ENCODE measurements at regions not wholly inside any gene's neighbourhood (a gene's known extent, or its start where the extent isn't known, plus 50 kb on each side); places are given as distances from the start of the nearest gene placed in this dataset.

GRCh38 chr6:40049128-40049527 is 114.9 kb upstream of the MOCS1 start:
- Histone ChIP-seq H3F3A (ENCODE audit: insufficient read depth, low read depth) (no peaks in the 10 kb centered on the region), H3K4me3 (no peak overlapping the region), H3K9me3 (ENCODE audit: insufficient read depth, low read depth) (no peaks in the 10 kb centered on the region), H3K27me3 (ENCODE audit: insufficient read depth, low read depth) (no peaks in the 10 kb centered on the region), H3K4me2 (no peak overlapping the region), H3K27ac (no peak overlapping the region), H3K9me2 (ENCODE audit: insufficient read depth) (no peaks in the 10 kb centered on the region), H4K20me1 (ENCODE audit: insufficient read depth) (no peaks in the 10 kb centered on the region), H3K79me2 (ENCODE audit: low read depth) (no peaks in the 10 kb centered on the region), H3K4me1 (replicated peaks; ENCODE audit: insufficient read depth) (no peaks in the 10 kb centered on the region), H3K36me3 (ENCODE audit: low read depth) (no peaks in the 10 kb centered on the region), H2AFZ (no peak overlapping the region)
- intact Hi-C loops (cut with micrococcal nuclease; ENCODE audit: unreplicated experiment): no loop called here
- TF ChIP-seq CTCF (conservative IDR thresholded peaks at IDR 0.05) (no peak), EZH2 (IDR thresholded peaks at IDR 0.05; ENCODE audit: low read depth) (no peak)
- no peak for DNase-seq
- BruUV-seq (replicated peaks): no TSS peak
- ChIA-PET POLR2A (ENCODE audit: unreplicated experiment) (no interaction called here), CTCF (no interaction called here)

GRCh38 chr6:40044196-40044595 is 109.9 kb upstream of the MOCS1 start:
- ChIA-PET POLR2A (ENCODE audit: unreplicated experiment) (no interaction called here), CTCF (no interaction called here)
- Histone ChIP-seq H3K36me3 (ENCODE audit: low read depth) (no peaks in the 10 kb centered on the region), H4K20me1 (ENCODE audit: insufficient read depth) (no peaks in the 10 kb centered on the region), H3K79me2 (ENCODE audit: low read depth) (no peaks in the 10 kb centered on the region), H3K27ac (no peak overlapping the region), H3K4me1 (replicated peaks; ENCODE audit: insufficient read depth) (no peaks in the 10 kb centered on the region), H3K9me2 (ENCODE audit: insufficient read depth) (no peaks in the 10 kb centered on the region), H3K27me3 (ENCODE audit: insufficient read depth, low read depth) (0 out of 2 replicates have a peak, but pooled peaks cover 6% of the 10 kb centered on the region), H3K4me3 (no peak overlapping the region), H2AFZ (no peak overlapping the region), H3K9me3 (ENCODE audit: insufficient read depth, low read depth) (no peaks in the 10 kb centered on the region), H3F3A (ENCODE audit: insufficient read depth, low read depth) (no peaks in the 10 kb centered on the region), H3K4me2 (no peak overlapping the region)
- DNase-seq: no peak
- no TSS peak for BruUV-seq (replicated peaks)
- intact Hi-C loops (cut with micrococcal nuclease; ENCODE audit: unreplicated experiment): no loop called here
- TF ChIP-seq CTCF (conservative IDR thresholded peaks at IDR 0.05): no peak
- TF ChIP-seq EZH2 (IDR thresholded peaks at IDR 0.05; ENCODE audit: low read depth): no peak

- TF ChIP-seq EZH2 (IDR thresholded peaks at IDR 0.05; ENCODE audit: low read depth) (no peak), CTCF (conservative IDR thresholded peaks at IDR 0.05) (no peak)
- H3K4me3 ChIP-seq: no peak overlapping the region
- H3K4me2 ChIP-seq: no peak overlapping the region
- POLR2A ChIA-PET (ENCODE audit: unreplicated experiment): interaction anchor here (0.7 kb wide), 1 partner anchor 199 kb away, joined by 8 read pairs; no protein-coding TSS in a partner anchor
- H3K27me3 ChIP-seq (ENCODE audit: insufficient read depth, low read depth): 0 out of 2 replicates have a peak, but pooled peaks cover 6% of the 10 kb centered on the region
- H3K79me2 ChIP-seq (ENCODE audit: low read depth): no peaks in the 10 kb centered on the region
- H3K9me2 ChIP-seq (ENCODE audit: insufficient read depth): no peaks in the 10 kb centered on the region
- no peak overlapping the region for H3K27ac ChIP-seq
- no TSS peak for BruUV-seq (replicated peaks)
- H3K36me3 ChIP-seq (ENCODE audit: low read depth): no peaks in the 10 kb centered on the region
- H3F3A ChIP-seq (ENCODE audit: insufficient read depth, low read depth): no peaks in the 10 kb centered on the region
- H3K4me1 ChIP-seq (replicated peaks; ENCODE audit: insufficient read depth): no peaks in the 10 kb centered on the region
- CTCF ChIA-PET: no interaction called here
- intact Hi-C loops (cut with micrococcal nuclease; ENCODE audit: unreplicated experiment): no loop called here
- H2AFZ ChIP-seq: no peak overlapping the region
- H3K9me3 ChIP-seq (ENCODE audit: insufficient read depth, low read depth): no peaks in the 10 kb centered on the region
- no peaks in the 10 kb centered on the region for H4K20me1 ChIP-seq (ENCODE audit: insufficient read depth)
- DNase-seq: no peak
Measured at GRCh38 chr6:40042232-40042631, 108.0 kb upstream of the MOCS1 start.
